ENCODE measurements at regions not wholly inside any gene's neighbourhood (a gene's known extent, or its start where the extent isn't known, plus 50 kb on each side); places are given as distances from the start of the nearest gene placed in this dataset.
"Not testable (repeated sequence)": the region's sequence is repeated elsewhere in the genome, so short reads cannot be mapped to it uniquely, and the experiment has no call there.

DNA sequence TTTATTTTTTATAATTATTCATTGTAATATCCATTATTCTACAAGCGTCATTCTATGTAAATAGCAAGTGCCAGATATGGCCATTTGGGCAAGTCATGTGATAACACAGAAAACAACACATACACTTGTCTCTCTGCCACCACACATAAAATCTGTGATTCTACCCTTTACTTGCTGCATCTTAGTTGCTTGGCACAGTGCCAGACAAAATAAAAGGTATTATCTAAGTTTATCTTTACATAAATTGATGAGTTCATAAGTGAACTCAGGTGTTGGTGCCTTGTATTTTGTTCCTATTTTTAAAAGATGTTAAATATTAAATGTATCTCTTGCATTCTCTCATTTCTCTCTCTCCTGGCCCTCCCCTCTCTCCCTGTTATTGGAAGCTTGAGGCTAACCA, 1458.7 kb downstream of the CDH11 start:
- TF ChIP-seq, protein P1, sequence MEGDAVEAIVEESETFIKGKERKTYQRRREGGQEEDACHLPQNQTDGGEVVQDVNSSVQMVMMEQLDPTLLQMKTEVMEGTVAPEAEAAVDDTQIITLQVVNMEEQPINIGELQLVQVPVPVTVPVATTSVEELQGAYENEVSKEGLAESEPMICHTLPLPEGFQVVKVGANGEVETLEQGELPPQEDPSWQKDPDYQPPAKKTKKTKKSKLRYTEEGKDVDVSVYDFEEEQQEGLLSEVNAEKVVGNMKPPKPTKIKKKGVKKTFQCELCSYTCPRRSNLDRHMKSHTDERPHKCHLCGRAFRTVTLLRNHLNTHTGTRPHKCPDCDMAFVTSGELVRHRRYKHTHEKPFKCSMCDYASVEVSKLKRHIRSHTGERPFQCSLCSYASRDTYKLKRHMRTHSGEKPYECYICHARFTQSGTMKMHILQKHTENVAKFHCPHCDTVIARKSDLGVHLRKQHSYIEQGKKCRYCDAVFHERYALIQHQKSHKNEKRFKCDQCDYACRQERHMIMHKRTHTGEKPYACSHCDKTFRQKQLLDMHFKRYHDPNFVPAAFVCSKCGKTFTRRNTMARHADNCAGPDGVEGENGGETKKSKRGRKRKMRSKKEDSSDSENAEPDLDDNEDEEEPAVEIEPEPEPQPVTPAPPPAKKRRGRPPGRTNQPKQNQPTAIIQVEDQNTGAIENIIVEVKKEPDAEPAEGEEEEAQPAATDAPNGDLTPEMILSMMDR (conservative IDR thresholded peaks at IDR 0.05) = no peak
- TF ChIP-seq ZFX (IDR thresholded peaks at IDR 0.05) = no peak
- H3K27ac ChIP-seq = no peak overlapping the region

DNA sequence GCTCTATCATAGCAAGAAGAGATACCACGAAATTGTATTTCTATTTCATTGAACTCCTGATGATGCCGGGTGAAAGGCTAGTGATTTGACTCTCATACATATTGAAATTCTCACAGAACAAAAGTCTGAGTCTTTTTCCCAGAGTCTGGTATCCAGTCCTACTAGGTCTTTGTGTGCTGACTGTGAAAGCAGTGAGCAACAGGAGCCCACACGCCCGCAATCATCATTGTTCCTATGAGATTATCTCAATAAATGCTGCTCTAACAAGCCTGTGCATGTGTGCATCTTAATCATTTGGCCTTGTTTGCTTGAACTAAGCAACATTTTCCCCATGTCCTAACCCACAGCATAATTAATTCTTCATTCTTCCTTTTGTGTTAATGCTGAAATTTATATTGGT, 1466.0 kb downstream of the CDH11 start:
- no peak overlapping the region for H3K27ac ChIP-seq
- TF ChIP-seq ZFX (IDR thresholded peaks at IDR 0.05) = no peak
- TF ChIP-seq, protein P1 (conservative IDR thresholded peaks at IDR 0.05) = no peak

DNA sequence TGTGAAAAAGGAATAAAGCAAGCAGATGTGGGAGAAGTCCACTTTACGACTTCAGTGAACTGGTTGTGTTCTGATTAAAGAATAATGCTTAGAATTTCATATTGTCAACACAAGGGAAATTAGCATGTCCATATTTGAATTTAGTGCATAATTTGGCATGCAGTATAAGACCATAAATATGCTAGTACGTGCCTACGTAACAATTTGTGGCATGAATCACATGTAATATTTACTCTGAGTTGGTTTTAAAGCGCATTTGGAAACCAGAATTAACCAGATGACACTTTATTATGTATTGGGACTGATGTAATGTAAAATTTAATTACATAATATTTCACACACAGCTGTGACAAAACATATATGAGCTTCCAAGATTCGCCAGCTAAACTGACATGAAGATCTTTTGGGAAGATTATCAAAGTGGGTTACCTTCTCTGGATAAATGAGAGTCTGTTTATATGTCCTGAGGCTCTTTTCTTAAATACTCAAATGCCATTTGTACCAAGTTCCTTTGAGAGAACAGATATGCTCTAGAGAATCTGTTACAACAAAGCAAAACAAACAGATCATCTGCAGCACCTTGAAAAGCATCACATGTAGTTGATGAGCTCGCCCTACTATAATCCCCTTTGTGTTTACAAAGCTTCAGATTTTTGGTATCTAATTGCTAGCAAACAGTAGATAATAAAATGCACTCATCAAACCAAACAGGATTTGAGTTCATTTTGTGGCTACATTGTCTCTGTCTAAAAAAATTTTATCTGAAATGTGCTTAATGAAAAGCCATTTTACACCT, 1468.6 kb downstream of the CDH11 start:
- H3K27ac ChIP-seq = no peak overlapping the region
- TF ChIP-seq, protein P1 (conservative IDR thresholded peaks at IDR 0.05) = no peak
- TF ChIP-seq ZFX (IDR thresholded peaks at IDR 0.05) = no peak

DNA sequence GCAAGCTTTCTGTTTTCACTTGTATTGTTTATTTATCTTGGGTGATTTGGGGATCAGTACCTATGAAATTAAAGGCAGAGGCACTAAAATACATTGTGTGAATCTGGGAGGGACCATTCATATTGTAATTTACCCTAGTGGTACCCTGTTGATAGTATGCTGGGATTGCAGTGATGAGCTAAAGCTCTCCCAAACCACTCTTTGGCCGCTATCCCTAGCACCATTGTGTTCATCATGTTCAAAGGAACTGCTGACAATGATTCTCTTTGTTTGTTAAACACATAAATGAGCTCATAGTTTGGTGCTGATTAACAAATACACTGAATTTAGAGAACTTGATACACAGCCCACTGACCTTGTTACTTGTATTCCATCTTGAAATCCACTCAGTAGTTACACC, 1469.8 kb downstream of the CDH11 start:
- TF ChIP-seq, protein P1 (conservative IDR thresholded peaks at IDR 0.05) = no peak
- no peak for TF ChIP-seq ZFX (IDR thresholded peaks at IDR 0.05)

DNA sequence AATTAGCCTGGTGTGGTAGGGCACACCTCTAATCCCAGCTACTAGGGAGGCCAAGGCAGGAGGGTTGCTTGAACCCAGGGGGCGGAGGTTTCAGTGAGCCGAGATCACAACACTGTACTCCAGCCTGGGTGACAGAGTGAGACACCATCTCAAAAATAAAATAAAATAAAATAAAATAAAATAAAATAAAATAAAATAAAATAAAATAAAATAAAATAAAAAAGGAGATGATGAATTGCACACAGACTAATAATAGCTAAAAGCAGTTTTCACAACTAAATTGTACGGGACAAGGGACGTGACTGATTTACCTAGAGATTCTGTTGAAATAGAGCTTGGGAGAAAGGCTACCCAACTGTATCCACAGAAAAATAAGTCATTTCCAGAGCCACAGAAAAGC, 1471.3 kb downstream of the CDH11 start:
- H3K27ac ChIP-seq = no peak overlapping the region
- TF ChIP-seq ZFX (IDR thresholded peaks at IDR 0.05) = no peak
- TF ChIP-seq, protein P1 (conservative IDR thresholded peaks at IDR 0.05) = no peak

More for the DNA sequence above, 1469.8 kb downstream of the CDH11 start:
- no peak overlapping the region for H3K27ac ChIP-seq

DNA sequence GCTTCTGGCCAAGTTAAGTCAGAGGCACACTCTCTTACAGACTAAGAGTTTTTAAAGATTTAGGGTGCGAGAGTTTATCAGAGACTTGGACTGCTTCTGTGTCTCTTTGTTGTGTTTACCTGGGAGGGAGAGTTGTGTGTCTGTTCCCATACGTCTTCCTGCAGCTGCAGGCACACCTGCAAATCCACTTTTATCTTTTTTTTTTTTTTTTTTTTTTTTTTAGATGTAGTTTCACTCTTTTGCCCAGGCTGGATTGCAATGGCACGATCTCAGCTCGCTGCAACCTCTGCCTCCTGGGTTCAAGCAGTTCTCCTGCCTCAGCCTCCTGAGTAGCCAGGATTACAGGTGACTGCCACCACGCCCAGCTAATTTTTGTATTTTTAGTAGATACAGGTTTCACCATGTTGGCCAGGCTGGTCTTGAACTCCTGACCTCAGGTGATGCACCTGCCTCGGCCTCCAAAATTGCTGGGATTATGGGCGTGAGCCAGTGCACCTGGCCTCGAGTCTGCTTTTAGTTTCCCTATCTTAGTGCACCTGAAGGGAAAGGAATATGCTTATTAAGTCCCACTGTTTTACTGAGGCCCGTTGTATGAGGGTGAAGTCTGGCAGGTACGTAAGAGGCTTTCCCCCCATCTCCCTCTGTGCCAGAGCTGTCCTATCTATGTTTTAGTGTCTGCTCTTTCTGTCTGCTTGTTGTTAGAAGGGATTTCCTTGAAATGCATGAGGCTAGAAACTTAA, 1488.0 kb downstream of the CDH11 start:
- not testable (repeated sequence) for H3K27ac ChIP-seq

DNA sequence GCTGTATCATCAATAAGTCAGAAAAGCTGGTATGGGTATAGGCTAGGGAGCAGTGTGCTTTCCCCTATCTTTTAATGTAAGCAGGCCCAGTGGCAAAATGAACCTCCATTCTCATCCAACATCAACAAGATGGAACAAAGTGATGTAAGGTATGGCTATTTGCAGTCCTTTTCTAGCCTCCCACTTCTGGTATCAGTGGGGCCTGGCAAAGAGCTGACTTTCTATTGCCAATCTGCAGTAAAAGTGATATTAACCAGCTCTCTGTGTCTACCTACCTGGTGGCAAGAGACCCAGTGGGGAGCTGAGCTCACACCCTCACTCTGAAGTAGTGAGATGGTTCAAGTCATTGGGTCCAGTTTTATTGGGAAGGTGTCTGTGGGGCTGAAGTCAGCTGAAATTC, 1492.6 kb downstream of the CDH11 start:
- H3K27ac ChIP-seq = no peak overlapping the region
- no peak for TF ChIP-seq ZFX (IDR thresholded peaks at IDR 0.05)
- TF ChIP-seq, protein P1 (conservative IDR thresholded peaks at IDR 0.05) = no peak

Data from C4-2B (cell line).